ENCODE measurements at regions not wholly inside any gene's neighbourhood (a gene's known extent, or its start where the extent isn't known, plus 50 kb on each side); places are given as distances from the start of the nearest gene placed in this dataset.
A peak's percentile ranks its signal among the peaks of the same experiment; 100 is the strongest.

DNA sequence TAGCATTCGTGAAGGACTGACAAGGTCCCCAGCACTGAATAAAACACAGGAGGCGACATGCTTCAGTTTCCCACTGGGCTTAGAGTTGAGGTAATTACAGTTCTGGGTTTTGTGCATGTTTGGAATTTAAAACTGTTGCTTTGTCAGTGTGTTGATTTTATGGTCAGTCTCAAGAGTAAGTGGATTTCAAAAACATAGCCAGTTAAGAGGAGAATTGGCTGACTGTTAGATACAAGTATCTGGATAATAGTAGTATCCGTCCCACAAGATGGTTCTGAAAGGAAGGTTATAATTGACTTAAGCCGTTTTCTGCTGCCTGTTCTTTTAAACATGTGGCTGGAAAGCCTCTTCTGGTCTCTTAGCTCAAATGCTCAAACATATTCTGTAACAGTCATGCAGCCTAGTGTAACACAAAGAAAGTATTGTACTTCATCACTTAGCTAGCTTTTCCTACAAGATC lies 170.9 kb downstream of the POLR1F start:
- H3K36me3 ChIP-seq = no peaks in the 10 kb centered on the region
- no peak for TF ChIP-seq POLR2AphosphoS5 (IDR thresholded peaks at IDR 0.05)
- TF ChIP-seq POLR2A (IDR thresholded peaks at IDR 0.05) = no peak
- TF ChIP-seq, protein P1, sequence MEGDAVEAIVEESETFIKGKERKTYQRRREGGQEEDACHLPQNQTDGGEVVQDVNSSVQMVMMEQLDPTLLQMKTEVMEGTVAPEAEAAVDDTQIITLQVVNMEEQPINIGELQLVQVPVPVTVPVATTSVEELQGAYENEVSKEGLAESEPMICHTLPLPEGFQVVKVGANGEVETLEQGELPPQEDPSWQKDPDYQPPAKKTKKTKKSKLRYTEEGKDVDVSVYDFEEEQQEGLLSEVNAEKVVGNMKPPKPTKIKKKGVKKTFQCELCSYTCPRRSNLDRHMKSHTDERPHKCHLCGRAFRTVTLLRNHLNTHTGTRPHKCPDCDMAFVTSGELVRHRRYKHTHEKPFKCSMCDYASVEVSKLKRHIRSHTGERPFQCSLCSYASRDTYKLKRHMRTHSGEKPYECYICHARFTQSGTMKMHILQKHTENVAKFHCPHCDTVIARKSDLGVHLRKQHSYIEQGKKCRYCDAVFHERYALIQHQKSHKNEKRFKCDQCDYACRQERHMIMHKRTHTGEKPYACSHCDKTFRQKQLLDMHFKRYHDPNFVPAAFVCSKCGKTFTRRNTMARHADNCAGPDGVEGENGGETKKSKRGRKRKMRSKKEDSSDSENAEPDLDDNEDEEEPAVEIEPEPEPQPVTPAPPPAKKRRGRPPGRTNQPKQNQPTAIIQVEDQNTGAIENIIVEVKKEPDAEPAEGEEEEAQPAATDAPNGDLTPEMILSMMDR (IDR thresholded peaks at IDR 0.05) = no peak
- peak overlapping the region in 1 of 2 donors; percentile 7 for H3K27ac ChIP-seq
- peaks cover 0 to 1% of the 10 kb centered on the region in 2 donors for H3K9me3 ChIP-seq
- peak overlapping the region in 1 of 3 donors; percentile 35 for H3K4me3 ChIP-seq
- no peaks in the 10 kb centered on the region for H3K27me3 ChIP-seq
- no peaks in the 10 kb centered on the region for H3K4me1 ChIP-seq
- intact Hi-C loops (cut with DNase I; ENCODE audit: low total_unique reads) = no loop called here
- DNase-seq (ENCODE audit: low spot score in 2 of 2) = no peak

DNA sequence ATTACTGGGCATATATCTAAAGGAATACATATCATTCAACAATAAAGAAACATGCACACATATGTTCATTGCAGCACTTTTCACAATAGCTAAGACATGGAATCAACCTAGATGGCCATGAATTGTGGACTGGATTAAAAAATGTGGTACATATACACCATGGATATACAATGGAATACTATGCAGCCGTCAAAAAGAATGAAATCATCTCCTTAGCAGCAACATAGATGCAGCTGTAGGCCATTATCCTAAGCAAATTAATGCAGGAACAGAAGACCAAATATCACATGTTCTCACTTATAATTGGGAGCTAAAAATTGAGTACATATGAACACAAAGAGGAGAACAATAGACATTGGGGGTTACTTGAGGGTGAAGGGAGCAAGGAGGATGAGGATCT lies 175.6 kb downstream of the POLR1F start:
- Histone ChIP-seq H3K36me3 (no peaks in the 10 kb centered on the region), H3K9me3 (no peaks in the 10 kb centered on the region), H3K27me3 (no peaks in the 10 kb centered on the region), H3K4me1 (no peaks in the 10 kb centered on the region), H3K4me3 (no peak overlapping the region), H3K27ac (no peak overlapping the region)
- intact Hi-C loops (cut with DNase I; ENCODE audit: low total_unique reads) = no loop called here
- TF ChIP-seq POLR2A (IDR thresholded peaks at IDR 0.05) (no peak), POLR2AphosphoS5 (IDR thresholded peaks at IDR 0.05) (no peak)
- TF ChIP-seq, protein P1 (IDR thresholded peaks at IDR 0.05) = no peak
- DNase-seq (ENCODE audit: low spot score in 2 of 2) = no peak

DNA sequence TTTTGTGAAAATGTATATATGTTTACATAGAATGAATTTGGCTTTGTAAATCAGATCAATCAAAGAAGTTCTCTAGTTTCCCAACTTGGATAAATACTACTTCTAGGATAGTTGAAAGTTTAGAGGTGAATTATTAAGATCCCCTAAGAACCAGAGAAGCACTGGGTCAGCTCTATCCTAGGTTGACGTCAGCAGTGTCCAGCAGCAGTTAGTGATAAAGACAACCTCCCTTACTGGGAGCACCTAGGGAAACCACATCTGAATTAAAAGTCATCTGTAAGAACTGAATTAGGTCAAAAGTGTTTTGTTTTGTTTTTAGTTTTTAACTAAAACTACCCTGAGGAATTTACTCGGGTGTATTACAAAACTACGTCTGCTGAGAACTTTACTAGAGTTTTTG lies 178.0 kb downstream of the POLR1F start:
- H3K36me3 ChIP-seq = no peaks in the 10 kb centered on the region
- no peaks in the 10 kb centered on the region for H3K27me3 ChIP-seq
- no peak overlapping the region for H3K4me3 ChIP-seq
- no peak for DNase-seq (ENCODE audit: low spot score in 2 of 2)
- H3K27ac ChIP-seq = no peak overlapping the region
- no peaks in the 10 kb centered on the region for H3K9me3 ChIP-seq
- no peaks in the 10 kb centered on the region for H3K4me1 ChIP-seq
- intact Hi-C loops (cut with DNase I; ENCODE audit: low total_unique reads) = no loop called here
- no peak for TF ChIP-seq POLR2AphosphoS5 (IDR thresholded peaks at IDR 0.05)
- TF ChIP-seq, protein P1 (IDR thresholded peaks at IDR 0.05) = no peak
- TF ChIP-seq POLR2A (IDR thresholded peaks at IDR 0.05) = no peak

DNA sequence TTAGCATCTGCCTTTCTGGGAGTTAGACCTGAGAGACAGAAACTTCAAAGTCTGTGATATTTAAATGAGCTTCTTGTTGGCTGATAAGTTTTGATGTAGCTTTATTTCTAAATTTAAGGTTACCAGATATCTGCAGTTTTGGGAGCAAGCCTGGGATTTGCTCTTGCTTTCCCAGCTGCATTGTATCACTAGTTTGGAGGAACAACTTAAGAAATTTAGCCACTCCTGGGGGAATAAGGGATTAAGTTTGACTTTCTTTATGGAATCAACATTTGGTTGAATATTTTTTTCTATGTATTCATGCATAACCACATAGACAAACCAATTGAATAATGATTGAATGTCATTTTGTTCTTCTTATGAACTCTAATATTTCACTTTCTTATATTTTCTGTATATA lies 178.6 kb downstream of the POLR1F start:
- H3K4me1 ChIP-seq = no peaks in the 10 kb centered on the region
- TF ChIP-seq POLR2AphosphoS5 (IDR thresholded peaks at IDR 0.05) = no peak
- intact Hi-C loops (cut with DNase I; ENCODE audit: low total_unique reads) = no loop called here

DNA sequence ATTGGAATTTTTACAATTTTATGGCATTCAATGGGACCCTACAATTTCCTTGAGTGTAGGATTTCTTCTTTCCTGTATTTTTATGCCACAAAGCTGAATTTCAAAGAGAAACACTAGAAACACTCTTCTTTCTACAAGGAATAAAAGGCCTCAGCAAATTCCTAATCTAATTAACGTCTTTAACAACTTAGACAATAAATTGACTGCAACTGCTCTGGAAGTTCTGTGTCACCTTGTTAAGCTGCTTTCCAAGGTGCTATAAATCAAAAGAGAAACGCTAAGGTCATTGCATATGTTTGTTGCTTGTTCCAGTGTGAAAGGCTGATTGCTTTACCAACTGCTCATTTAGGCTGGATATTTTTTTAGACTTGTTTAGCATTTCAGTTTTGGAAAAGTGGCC lies 182.2 kb downstream of the POLR1F start:
- no peaks in the 10 kb centered on the region for H3K4me1 ChIP-seq
- no peaks in the 10 kb centered on the region for H3K36me3 ChIP-seq
- H3K27ac ChIP-seq = no peak overlapping the region
- intact Hi-C loops (cut with DNase I; ENCODE audit: low total_unique reads) = no loop called here
- no peak overlapping the region for H3K4me3 ChIP-seq
- no peak for DNase-seq (ENCODE audit: low spot score in 2 of 2)
- TF ChIP-seq, protein P1 (IDR thresholded peaks at IDR 0.05) = no peak
- TF ChIP-seq POLR2AphosphoS5 (IDR thresholded peaks at IDR 0.05) = no peak
- TF ChIP-seq POLR2A (IDR thresholded peaks at IDR 0.05) = no peak
- no peaks in the 10 kb centered on the region for H3K27me3 ChIP-seq
- H3K9me3 ChIP-seq = no peaks in the 10 kb centered on the region

More for the DNA sequence above, 178.6 kb downstream of the POLR1F start:
- Histone ChIP-seq H3K36me3 (no peaks in the 10 kb centered on the region), H3K27ac (no peak overlapping the region), H3K4me3 (no peak overlapping the region), H3K27me3 (no peaks in the 10 kb centered on the region), H3K9me3 (no peaks in the 10 kb centered on the region)
- DNase-seq (ENCODE audit: low spot score in 2 of 2) = no peak

DNA sequence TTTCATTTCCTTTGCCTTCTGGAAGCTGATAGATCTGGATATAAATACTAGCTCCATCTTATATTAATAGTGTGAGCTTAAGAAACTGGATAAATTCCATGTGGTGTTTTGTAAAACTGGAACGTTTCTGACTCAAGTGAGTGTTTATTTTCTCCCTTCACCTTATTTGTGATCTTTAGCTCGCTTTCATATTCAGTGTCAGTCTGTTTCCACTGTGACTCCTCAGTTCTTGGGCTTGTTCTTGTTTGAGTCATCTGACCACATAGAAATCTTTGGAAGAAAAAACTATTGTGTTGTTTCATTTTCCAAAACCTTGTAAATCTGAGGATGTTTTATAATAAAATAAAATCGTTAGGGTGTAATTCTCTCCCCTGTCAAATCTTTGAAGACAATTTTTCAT lies 186.4 kb downstream of the POLR1F start:
- Histone ChIP-seq H3K27ac (no peak overlapping the region), H3K27me3 (no peaks in the 10 kb centered on the region), H3K36me3 (no peaks in the 10 kb centered on the region), H3K4me1 (no peaks in the 10 kb centered on the region), H3K9me3 (no peaks in the 10 kb centered on the region), H3K4me3 (no peak overlapping the region)
- no peak for DNase-seq (ENCODE audit: low spot score in 2 of 2)
- TF ChIP-seq, protein P1 (IDR thresholded peaks at IDR 0.05) = no peak
- TF ChIP-seq POLR2A (IDR thresholded peaks at IDR 0.05) (no peak), POLR2AphosphoS5 (IDR thresholded peaks at IDR 0.05) (no peak)
- intact Hi-C loops (cut with DNase I; ENCODE audit: low total_unique reads) = no loop called here

All from breast epithelium (tissue), 4 donors.